ENCODE measurements at regions not wholly inside any gene's neighbourhood (a gene's known extent, or its start where the extent isn't known, plus 50 kb on each side); places are given as distances from the start of the nearest gene placed in this dataset.
"Not testable (repeated sequence)": the region's sequence is repeated elsewhere in the genome, so short reads cannot be mapped to it uniquely, and the experiment has no call there.

GRCh38 chr6:71733970-71734899, 152.1 kb upstream of the RIMS1 start:
- DNase-seq = no peak

- no peak for DNase-seq
Measured at GRCh38 chr6:71737953-71738352, 148.4 kb upstream of the RIMS1 start.

GRCh38 chr6:71745525-71745924, 140.8 kb upstream of the RIMS1 start:
- no peak for DNase-seq

- DNase-seq = no peak
Measured at GRCh38 chr6:71766146-71766760, 120.1 kb upstream of the RIMS1 start.

- DNase-seq = no peak
Measured at GRCh38 chr6:71766796-71767195, 119.6 kb upstream of the RIMS1 start.

- DNase-seq = no peak
Measured at GRCh38 chr6:71768356-71768755, 118.0 kb upstream of the RIMS1 start.

- DNase-seq = no peak
Measured at GRCh38 chr6:71808865-71809264, 77.5 kb upstream of the RIMS1 start.

GRCh38 chr6:71810880-71811279, 75.5 kb upstream of the RIMS1 start:
- no peak for DNase-seq

- DNase-seq = no peak
Measured at GRCh38 chr6:71822625-71823024, 63.7 kb upstream of the RIMS1 start.

- not testable (repeated sequence) for DNase-seq
Measured at GRCh38 chr6:71832110-71832764, 54.1 kb upstream of the RIMS1 start.

All from NCI-H510A (cell line).